HG02938 (cell line): ENCODE measurements at regions not wholly inside any gene's neighbourhood (a gene's known extent, or its start where the extent isn't known, plus 50 kb on each side); places are given as distances from the start of the nearest gene placed in this dataset.

Experiments
- ATAC-seq: cut with Tn5 transposase; IDR thresholded peaks from one replicate; pipeline ENCODE4 v1.9.1; 2021; ENCODE audit warnings: mild to moderate bottlenecking, moderate library complexity; ENCODE audit not compliant: unreplicated experiment

DNA sequence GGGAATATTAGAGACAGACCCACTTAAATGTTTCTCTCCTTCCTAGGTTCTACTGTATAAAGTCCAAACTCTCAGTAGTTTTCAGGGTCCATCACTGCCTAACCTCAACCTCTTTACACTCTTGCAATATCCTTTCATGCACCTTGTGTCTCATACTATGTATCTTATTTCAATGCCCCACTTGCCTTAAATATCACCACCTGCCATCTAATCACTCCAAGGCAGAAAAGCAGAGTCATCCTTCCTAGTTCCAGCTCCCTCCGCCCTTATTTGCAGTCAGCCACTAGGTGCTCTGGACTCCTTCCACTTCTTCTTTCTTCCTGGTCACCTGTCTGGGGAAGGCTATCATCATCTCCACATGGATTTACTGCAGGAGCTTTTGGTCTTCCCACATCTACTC lies 322.0 kb downstream of the MFSD1 start:
- ATAC-seq, result no peak

DNA sequence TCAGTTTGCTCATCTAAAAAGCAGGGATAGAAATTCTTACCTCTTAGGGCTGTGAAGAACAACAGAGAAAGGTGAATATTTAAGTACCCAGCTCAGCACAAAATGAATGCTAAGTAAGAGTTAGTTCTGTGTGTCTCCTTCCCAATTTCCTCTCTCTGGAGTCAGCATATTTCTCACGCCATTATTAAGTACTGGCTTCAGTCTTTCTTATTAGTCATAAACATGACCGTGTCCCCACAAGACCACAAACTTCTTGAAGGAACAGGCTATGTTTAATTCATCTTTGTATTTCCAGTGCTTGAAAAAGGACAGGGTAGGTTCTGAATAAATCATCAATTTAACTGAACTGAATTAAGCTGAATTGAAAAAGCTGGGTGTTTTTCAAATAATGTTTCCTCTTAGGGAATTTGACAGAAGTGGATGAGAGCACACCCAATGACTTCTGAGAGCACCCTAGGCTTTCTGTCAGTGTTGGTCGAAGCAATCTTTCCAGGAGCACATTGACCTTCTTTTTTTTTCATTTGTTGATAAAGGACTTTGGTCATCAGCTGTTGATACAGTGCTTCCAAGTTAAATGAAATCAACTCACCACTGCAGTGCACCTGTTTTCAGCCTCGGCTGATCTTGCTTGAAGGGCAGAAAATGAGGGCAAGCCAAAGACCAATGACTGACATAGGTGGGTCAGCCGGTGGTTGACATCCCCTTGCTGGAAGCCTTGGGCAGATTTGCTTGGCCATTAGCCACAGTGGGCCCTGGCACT lies 324.6 kb downstream of the MFSD1 start:
- no peak for ATAC-seq

GRCh38 chr3:159127021-159127392 lies 325.2 kb downstream of the MFSD1 start:
- ATAC-seq, result no peak

- ATAC-seq, result no peak
Measured at GRCh38 chr3:159128628-159129027, 326.8 kb downstream of the MFSD1 start.

GRCh38 chr3:159130108-159130507 lies 328.3 kb downstream of the MFSD1 start:
- no peak for ATAC-seq

DNA sequence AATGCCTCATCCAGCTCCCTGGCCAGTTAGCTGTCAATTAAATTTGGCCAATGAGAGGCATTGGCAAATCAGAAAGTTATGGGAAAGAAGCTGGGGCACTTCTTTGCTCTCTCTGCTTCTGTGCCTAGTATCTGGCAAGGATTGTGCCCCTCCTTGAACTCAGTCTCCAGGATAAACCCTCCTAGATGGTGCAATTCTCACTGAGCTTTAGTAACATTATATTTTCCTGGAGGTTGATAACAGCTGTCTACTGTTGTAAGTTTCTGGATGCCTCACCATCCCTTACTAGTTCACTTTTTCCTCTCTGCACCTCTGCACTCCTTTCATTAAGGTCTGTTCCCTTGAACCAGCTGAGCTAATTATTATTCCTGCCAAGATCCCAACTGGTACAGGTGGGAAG lies 329.5 kb downstream of the MFSD1 start:
- no peak for ATAC-seq

DNA sequence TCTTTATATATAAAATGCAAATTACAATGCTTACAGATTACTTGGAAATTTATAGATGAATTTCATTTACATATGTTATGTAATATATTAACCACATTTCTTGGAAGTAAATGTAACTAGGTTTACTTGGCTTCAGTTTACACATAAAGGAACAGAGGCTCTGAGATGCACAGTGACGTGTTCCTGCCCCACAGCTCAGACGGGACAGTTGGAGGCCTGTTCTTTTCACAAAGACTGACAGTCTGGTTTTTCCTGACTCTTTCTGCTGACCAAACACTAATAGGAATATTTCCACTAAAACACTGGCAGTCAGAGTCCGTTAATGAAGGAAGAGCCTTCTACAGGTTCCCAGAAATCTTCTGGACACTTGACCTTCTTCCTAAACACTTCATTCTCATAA lies 336.1 kb downstream of the MFSD1 start:
- no peak for ATAC-seq

GRCh38 chr3:159139326-159139725 lies 337.5 kb downstream of the MFSD1 start:
- ATAC-seq, result no peak

DNA sequence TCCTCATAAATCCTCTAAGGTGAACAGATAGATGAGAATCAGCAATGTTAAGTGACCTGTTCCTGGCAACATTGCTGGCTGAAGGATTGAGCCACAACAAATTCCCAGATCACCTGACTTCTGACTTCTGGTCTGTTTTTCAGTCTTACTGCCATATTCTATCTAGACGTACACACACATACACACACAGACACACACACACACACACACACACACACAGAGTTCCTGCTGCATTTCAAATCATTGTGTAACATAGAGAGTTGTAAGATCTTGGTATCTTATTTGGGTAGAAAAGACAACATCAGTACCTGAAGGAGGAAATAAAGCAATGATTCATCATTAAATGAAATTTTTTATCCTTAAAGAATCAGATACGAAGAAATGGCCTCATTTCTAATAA lies 342.6 kb downstream of the MFSD1 start:
- no peak for ATAC-seq

DNA sequence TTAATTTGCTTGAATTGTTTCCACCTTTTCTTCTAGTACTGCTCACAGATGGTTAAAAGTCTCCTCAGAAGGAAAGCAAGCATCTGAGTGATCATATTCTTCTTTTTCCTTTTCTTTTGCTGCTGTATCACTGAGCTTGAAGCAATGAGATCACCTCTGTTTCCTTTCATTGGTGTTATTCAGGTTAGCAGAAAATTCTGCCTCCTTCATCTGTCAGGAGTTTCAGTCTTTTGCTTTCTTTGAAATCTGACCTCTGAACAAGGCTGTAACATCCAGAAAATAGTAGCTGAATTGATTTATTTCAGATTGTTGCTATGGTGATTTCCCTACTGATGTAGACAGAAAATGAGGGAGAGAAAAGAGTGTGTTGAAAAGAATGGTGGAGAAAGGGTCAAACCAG lies 343.0 kb downstream of the MFSD1 start:
- no peak for ATAC-seq

DNA sequence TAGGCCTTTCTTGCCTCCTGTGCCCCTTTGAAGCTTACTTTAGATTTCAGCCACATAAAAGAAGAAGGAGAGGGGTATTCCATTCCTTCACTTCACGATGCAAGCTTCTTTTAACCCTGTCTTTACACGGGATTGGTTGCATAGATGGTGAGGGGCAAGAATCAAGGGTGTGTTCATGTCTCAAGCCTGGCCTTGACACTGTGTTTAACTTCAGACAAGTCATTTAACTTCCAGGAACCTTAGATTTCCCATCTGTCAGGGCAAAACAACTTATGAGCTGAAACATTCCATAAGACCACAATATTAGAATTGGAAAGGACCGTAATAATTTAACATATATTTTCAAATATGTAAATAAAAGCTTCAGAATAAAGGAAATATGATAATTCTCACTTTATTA lies 344.5 kb downstream of the MFSD1 start:
- ATAC-seq, result no peak

GRCh38 chr3:159146856-159147435 lies 345.1 kb downstream of the MFSD1 start:
- no peak for ATAC-seq

DNA sequence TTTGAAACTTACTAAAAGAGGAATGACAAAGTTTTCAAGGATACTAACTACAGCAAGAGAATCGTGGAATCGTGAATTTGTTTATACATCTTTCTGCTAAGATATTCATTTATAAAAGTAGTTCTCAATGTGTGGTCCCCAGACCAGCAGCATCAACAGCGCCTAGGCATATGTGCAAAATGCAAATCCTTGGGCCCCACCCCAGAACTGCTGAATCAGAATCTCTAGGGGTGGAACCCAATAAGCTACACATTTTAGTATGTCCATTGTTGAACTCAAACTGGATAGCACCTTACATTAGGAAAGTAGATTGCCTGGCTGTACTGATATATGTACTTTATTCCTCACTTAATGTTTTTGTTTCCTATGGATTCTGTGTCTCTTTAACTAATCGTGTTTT lies 346.0 kb downstream of the MFSD1 start:
- no peak for ATAC-seq

DNA sequence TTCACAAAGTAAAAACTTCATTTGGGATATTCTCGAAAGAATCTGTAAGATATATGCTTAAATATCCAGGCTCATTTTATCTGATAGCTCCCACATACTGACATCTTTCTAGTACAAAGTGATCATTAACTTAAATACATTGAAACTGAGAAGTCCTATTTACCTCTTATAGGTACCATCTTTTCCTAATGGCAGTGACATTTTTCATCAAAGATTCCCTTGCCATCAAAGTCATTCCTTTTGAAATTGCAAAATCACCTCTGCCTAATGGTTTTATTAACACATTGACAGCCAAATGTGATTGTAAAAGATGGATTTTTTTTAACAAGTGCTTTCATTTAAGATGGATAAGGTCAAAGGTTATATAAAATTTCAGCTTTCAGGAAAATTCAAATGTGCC lies 346.6 kb downstream of the MFSD1 start:
- no peak for ATAC-seq

DNA sequence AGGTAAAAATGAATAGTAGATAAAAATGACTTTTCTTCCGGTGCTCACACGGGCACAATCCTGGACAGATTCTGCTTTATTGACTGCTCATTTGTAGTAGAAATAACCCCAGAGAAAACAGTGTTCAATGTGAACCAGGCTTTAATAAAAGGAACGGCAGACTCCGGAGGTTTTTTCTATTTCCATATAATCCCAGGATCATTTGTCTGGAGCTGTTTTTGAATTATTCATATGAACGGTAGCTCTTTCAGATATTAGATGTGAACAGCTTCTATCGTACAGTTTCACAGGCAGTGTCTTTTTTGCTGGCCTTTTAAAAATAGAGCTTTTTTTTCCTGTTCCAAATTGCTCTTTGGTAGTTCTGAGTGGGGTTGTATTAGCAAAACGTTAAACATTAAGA lies 347.3 kb downstream of the MFSD1 start:
- ATAC-seq, result no peak

DNA sequence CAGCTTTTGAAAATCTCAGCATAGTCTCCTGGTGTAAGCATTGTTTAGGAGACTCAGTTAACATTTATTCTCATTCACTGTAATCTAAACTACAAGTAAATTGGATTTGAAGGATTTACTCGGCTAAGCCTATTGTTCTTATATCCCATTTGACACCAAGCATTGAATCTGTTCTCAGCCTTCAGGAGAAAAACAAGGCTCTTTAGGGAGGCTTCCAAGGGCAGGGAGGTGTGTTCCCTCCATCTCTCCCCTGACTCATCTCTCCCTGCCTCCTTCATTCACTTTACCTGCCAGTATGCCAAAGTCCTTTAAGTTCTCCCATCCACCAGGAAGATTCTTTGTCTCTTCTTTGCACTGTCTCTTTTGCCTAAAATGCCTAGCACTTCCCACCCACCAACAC lies 347.8 kb downstream of the MFSD1 start:
- ATAC-seq, result no peak

DNA sequence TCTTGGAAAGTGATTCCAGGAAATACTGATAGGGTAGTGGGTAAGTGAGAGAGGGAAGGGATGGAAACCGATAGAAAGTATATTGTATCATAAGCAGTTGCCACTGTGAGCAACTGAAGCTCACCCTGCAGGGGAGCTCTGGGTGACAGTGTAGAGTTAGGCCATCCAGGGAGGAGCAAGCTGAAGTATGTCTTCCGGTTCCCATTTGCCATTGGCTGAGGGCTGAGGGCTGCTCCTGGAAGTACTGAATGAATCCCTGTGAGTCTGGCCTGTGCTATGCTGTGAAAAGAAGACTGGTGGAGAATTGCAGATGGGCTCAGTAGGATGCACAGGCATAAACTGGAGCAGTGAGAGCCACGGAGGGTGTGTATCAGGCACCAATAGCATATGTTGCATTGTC lies 348.3 kb downstream of the MFSD1 start:
- no peak for ATAC-seq

GRCh38 chr3:159151130-159151529 lies 349.3 kb downstream of the MFSD1 start:
- ATAC-seq, result no peak

DNA sequence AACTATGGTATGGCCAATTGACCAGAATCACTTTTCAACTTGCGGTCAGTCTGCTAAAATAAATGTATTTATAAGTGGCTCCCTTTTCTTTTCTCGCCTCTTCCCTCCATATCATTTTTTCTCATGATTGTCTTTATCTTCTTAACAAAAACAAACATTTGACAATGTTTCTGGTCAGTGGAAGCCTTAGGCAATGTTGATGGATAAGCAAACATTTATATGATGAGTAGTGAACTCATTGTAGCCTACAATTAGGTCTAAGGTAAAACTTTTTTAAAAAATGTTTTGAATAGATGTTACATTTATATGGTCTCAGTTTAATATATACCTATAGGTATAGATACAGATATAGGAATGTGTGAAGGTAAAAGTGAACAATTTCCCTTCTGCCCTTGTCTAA lies 355.4 kb downstream of the MFSD1 start:
- ATAC-seq, result no peak

DNA sequence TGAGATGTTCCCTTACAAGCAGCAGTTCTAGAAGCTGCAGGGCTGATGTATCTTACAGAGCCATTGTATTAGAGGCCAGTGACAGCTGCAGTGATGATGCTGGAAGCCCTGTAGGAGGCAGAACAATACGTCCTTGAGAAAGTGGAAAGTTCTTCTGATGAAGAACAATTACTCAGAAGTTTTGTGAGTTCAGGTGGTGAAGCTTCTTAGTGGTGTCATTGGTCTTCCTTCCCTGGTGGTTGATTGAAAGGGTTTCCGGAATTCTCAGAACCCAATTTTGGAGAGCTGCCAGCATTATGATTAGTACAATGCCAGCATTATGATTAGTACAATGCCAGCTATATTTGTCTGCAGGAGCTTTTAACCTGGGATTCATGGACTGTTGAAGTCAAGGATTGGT lies 356.4 kb downstream of the MFSD1 start:
- ATAC-seq, result no peak

GRCh38 chr3:159158801-159159200 lies 356.9 kb downstream of the MFSD1 start:
- no peak for ATAC-seq

- ATAC-seq, result no peak
Measured at GRCh38 chr3:159159546-159159945, 357.7 kb downstream of the MFSD1 start.

- ATAC-seq, result no peak
Measured at GRCh38 chr3:159163656-159164055, 361.8 kb downstream of the MFSD1 start.
